ENCODE measurements at regions not wholly inside any gene's neighbourhood (a gene's known extent, or its start where the extent isn't known, plus 50 kb on each side); places are given as distances from the start of the nearest gene placed in this dataset.

DNA sequence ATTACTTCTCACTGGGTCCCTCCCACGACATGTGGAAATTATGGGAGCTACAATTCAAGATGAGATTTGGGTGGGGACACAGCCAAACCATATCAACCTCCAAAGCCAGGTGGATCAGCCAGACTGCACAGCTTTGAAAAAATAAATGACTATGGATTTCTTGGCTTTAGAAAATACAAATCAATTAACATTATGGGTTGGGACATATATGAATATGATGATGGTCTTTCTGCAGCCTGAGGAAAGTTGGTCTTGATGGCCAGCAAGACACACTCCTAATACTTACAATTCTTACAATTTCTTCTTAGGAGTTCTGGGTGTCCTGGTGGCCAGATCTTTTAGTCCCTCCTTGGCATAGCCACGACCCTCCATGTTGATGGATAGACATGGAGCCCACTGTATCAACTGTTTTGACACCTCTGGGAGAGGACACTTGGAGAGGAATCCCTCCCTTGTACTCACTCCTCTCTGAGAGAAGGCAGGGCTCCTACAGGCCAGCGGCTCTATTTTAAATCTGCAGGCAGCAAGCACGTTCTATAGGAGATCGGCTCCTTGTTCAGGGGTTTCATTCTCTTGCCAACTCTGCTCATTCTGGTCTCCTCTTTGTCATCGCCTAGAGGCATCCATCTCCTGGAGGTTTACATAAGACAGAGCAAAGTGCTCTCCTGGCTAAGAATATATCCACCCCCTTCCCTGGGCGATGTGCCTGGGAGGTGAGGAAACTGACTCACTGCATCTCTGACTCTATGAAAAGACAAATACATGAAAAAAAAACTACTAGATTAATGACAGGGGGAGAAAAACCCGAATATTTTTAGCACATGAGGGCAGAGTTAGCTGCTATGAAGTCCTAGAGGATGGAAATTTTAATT lies 145.9 kb downstream of the CARTPT start:
- no peaks in the 10 kb centered on the region for H3K27me3 ChIP-seq (replicated peaks; ENCODE audit: insufficient read depth)
- no peak overlapping the region for H3K4me3 ChIP-seq
- DNase-seq (ENCODE audit: low spot score), result no peak
- 29% methylated on average over 8 of the region's 8 CpGs for WGBS
- H3K9me3 ChIP-seq, result no peaks in the 10 kb centered on the region
- no peak for TF ChIP-seq POLR2AphosphoS5 (IDR thresholded peaks at IDR 0.05)
- TF ChIP-seq, protein P1, sequence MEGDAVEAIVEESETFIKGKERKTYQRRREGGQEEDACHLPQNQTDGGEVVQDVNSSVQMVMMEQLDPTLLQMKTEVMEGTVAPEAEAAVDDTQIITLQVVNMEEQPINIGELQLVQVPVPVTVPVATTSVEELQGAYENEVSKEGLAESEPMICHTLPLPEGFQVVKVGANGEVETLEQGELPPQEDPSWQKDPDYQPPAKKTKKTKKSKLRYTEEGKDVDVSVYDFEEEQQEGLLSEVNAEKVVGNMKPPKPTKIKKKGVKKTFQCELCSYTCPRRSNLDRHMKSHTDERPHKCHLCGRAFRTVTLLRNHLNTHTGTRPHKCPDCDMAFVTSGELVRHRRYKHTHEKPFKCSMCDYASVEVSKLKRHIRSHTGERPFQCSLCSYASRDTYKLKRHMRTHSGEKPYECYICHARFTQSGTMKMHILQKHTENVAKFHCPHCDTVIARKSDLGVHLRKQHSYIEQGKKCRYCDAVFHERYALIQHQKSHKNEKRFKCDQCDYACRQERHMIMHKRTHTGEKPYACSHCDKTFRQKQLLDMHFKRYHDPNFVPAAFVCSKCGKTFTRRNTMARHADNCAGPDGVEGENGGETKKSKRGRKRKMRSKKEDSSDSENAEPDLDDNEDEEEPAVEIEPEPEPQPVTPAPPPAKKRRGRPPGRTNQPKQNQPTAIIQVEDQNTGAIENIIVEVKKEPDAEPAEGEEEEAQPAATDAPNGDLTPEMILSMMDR (IDR thresholded peaks at IDR 0.05), result no peak
- TF ChIP-seq POLR2A (IDR thresholded peaks at IDR 0.05), result no peak
- intact Hi-C loops (cut with DNase I), result no loop called here
- H3K4me1 ChIP-seq (replicated peaks), result no peaks in the 10 kb centered on the region
- no peak overlapping the region for H3K27ac ChIP-seq
- H3K36me3 ChIP-seq, result no peaks in the 10 kb centered on the region

DNA sequence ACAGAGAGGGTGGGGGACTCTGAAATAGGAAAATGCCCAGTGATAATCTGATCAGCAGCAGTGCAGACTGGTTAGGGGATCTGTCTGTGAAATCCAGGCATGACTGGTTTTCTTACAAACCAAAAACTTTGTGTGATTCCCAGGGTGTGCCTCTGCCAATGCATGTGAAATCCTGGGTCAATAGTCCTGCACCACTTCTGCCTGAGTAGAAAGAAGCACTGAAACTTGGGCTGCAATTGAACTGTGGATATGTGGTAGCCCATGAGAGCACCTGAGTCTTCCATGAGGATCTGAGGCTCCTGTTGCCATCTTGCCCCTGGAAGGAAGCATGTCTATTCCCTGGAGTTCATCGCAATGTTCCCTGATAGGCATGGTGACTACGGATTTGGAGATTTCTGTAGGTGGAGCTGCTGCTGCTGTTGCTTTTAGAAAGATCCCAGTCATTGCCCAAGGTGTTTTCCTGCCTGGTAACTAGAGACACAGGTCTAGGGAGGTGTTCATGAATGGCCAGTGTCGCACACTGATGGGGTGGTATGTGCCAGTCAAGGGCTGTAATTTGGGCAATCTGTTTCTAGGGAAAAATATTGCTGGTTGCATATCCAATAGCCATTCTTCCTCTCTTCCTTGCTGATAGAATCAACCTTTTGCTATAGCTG lies 146.7 kb downstream of the CARTPT start:
- intact Hi-C loops (cut with DNase I), result no loop called here
- Histone ChIP-seq H3K4me1 (replicated peaks) (no peaks in the 10 kb centered on the region), H3K36me3 (no peaks in the 10 kb centered on the region), H3K27ac (no peak overlapping the region), H3K9me3 (no peaks in the 10 kb centered on the region), H3K4me3 (no peak overlapping the region), H3K27me3 (replicated peaks; ENCODE audit: insufficient read depth) (no peaks in the 10 kb centered on the region)
- TF ChIP-seq POLR2AphosphoS5 (IDR thresholded peaks at IDR 0.05) (no peak), POLR2A (IDR thresholded peaks at IDR 0.05) (no peak)
- TF ChIP-seq, protein P1 (IDR thresholded peaks at IDR 0.05), result no peak
- no peak for DNase-seq (ENCODE audit: low spot score)
- WGBS, result 91% methylated on average over 3 of the region's 3 CpGs

DNA sequence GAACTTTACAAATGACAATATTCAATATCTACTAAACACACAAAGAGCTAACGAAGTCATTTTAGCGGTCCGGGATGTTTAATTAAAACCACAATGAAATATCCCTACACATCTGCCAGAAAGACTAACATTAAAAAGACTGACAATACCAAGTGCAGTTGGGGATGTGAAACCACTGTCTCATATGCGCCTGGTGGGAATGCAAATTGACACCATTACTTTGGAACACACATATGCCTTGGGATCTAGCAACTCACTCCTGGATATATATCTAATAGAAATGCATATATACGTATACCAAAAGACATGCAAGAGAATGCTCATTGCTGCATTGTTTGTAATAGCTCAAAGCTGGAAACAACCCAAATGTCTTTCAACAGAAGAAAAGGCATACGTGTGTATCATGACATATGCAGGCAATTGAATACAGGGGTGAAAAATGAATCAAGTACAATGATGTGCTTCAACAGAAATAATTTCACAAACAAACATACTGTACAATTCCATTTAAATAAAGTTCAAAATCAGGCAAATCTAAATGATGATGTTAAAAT lies 153.3 kb downstream of the CARTPT start:
- WGBS, result 80% methylated on average over 6 of the region's 6 CpGs
- no peak for DNase-seq (ENCODE audit: low spot score)
- Histone ChIP-seq H3K27ac (no peak overlapping the region), H3K9me3 (no peaks in the 10 kb centered on the region), H3K4me1 (replicated peaks) (no peaks in the 10 kb centered on the region), H3K36me3 (no peaks in the 10 kb centered on the region), H3K27me3 (replicated peaks; ENCODE audit: insufficient read depth) (no peaks in the 10 kb centered on the region), H3K4me3 (no peak overlapping the region)
- no peak for TF ChIP-seq POLR2AphosphoS5 (IDR thresholded peaks at IDR 0.05)
- TF ChIP-seq, protein P1 (IDR thresholded peaks at IDR 0.05), result no peak
- TF ChIP-seq POLR2A (IDR thresholded peaks at IDR 0.05), result no peak
- intact Hi-C loops (cut with DNase I), result no loop called here

- Histone ChIP-seq H3K4me1 (replicated peaks) (no peaks in the 10 kb centered on the region), H3K9me3 (no peaks in the 10 kb centered on the region), H3K27me3 (replicated peaks; ENCODE audit: insufficient read depth) (no peaks in the 10 kb centered on the region), H3K36me3 (no peaks in the 10 kb centered on the region), H3K4me3 (no peak overlapping the region), H3K27ac (no peak overlapping the region)
- no peak for TF ChIP-seq POLR2AphosphoS5 (IDR thresholded peaks at IDR 0.05)
- TF ChIP-seq POLR2A (IDR thresholded peaks at IDR 0.05), result no peak
- TF ChIP-seq, protein P1 (IDR thresholded peaks at IDR 0.05), result no peak
- DNase-seq (ENCODE audit: low spot score), result no peak
- 33% methylated on average over 1 of the region's 1 CpG for WGBS
- intact Hi-C loops (cut with DNase I), result no loop called here
These were observed 154.1 kb downstream of the CARTPT start for GRCh38 chr5:71873191-71873591.
